NCI-H774 (cell line): ENCODE measurements at regions not wholly inside any gene's neighbourhood (a gene's known extent, or its start where the extent isn't known, plus 50 kb on each side); places are given as distances from the start of the nearest gene placed in this dataset.

Experiments
- DNase-seq: peaks from one replicate; lab custom pipeline; 2025; lab: John Stamatoyannopoulos, UW

DNA sequence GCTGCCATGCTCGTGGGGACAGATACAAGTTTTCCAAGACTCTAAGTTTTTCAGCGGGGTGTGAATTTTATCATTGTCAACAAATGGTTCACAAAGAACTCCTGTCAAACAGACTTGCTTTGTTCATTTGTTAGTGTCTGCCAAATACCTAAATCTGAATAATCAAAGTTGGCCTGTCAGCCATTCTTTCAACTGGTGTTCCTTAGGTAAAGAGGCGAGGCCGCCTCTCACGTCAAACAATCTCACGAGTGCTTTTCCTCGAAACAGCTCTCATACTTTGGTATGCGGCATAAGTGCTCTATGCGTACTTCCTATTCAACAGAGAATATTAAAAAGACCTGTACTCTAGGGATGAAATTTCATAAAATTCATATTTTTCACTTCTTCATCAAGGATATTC lies 51.4 kb upstream of the KANK4 start:
- DNase-seq, result no peak

DNA sequence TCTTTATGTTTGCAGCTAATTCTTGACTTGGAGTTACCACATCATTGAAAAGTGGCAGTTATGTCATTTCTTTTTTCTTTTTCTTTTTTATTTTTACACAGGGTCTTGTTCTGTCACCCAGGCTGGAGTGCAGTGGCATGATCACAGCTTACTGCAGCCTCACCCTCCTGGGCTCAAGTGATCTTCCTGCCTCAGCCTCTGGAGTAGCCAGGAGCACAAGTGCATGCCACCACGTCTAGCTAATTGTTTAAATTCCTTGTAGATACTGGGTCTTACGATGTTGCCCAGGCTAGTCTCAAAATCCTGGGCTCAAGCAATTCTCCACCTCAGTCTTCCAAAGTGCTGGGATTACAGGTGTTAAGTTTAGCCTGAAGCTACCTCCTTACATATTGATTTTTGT lies 52.1 kb upstream of the KANK4 start:
- DNase-seq, result no peak

- DNase-seq, result no peak
Measured at GRCh38 chr1:62373221-62373620, 54.0 kb upstream of the KANK4 start.

DNA sequence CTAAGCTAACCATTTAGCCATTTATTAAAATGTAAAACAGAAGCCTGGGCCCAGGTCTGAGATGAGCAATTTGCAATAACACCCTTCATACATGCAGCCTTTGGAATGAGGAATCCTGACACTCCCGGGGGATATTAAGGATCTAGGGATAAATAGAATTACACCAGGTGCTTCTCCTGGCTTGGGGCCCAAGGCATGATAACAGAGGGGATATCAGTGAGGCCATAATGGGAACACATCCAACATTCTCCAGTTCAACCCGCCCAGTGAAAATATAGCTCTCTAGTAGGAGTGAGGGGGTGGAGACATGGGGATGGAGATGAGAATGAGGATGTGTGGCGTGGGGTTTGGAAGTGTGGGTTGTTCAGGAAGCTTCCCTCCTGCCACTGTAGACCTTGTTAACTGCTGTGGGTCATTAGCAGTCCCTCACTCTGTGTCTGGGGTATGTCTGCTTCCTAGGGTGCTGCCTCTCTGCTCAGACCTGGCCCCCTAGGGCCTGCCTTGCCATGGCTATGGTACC lies 57.9 kb upstream of the KANK4 start:
- no peak for DNase-seq

- no peak for DNase-seq
Measured at GRCh38 chr1:62380181-62380580, 56.7 kb upstream of the USP1 start.

DNA sequence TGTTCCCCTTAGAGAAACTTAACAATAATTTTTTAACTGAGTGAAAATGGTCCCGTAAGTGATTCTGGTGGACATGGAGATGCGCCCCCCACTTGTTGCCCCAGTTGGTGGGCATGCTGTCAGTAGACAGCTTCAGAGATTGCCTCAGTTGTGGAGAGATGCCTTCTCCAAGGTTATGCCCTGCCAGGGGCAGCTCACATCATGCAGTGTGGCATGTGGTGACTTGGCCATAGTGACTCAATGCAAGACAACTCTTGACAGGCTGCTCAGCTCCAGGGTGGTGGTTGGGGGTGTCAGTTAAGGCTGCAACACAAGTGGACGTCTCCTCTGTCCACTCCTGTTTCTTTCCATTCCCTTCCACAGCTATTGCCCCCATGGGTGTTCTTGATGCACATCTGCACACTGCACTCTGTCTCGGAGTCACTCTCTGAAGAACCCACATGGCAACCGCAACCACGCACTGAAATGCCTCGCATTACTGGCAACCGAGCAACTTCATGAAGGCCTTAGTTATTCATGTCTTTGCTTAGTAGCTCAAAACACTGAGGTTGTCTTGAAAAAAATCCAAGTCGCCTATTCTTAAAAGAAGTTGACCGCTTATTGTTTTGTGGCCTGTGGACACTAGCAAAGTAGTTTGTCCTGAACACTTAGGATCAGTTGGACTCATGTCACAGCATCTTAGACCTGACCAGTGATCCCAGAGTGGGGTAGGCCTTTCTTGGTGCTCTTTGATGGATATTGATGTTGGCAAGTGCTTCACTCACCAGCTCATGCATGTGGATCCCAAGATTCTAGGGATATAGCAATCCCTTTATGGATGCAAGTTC lies 54.8 kb upstream of the USP1 start:
- DNase-seq, result no peak

- DNase-seq, result no peak
Measured at GRCh38 chr1:62382658-62382955, 54.2 kb upstream of the USP1 start.

DNA sequence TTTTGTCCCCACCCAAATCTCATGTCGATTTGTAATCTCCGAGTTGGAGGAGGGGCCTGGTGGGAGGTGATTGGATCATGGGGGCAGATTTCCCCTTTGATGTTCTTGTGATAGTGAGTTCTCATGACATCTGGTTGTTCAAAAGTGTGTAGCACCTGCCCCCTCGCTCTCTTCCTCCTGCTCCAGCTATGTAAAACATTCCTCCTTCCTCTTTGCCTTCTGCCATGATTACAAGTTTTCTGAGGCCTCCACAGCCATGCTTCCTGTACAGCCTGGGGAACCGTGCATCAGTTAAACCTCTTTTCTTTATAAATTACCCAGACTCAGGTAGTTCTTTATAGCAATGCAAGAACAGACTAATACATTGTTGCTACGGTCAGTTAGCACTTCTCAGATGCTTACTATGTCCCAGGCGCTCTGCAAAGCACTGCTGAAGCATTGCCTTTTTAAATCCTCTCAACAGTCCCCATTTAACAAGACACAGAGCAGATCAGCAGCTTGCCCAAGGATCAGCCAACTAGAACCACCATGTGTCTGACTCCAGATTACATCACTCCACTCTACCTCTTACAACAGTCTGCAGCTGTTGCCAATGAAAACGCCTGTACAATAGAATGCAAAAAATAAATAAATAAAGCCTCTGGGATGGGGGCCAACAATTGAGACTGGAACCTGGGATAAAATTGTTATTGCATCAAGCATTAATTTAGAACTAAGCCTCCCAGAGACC lies 52.4 kb upstream of the USP1 start:
- DNase-seq, result peak; percentile 86

DNA sequence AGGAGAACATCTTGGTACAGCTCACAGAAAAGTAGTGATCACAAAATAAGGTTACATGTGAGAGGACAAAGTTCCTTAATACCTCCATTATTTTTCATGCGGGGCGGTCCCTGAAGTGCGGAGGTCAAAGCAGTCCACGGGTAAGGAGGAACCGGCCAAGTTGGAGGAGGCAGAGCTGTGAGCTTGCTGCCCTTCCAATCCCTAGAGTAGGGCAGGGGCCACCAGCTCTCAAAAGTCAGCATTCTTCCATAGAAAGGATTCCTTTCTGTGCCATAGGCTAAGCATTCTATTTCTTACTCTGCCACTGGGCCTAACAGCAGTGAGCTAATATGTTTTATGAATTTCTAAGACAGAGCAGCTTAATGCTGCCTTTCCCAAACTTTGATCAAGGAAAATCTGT lies 50.9 kb upstream of the USP1 start:
- DNase-seq, result no peak

DNA sequence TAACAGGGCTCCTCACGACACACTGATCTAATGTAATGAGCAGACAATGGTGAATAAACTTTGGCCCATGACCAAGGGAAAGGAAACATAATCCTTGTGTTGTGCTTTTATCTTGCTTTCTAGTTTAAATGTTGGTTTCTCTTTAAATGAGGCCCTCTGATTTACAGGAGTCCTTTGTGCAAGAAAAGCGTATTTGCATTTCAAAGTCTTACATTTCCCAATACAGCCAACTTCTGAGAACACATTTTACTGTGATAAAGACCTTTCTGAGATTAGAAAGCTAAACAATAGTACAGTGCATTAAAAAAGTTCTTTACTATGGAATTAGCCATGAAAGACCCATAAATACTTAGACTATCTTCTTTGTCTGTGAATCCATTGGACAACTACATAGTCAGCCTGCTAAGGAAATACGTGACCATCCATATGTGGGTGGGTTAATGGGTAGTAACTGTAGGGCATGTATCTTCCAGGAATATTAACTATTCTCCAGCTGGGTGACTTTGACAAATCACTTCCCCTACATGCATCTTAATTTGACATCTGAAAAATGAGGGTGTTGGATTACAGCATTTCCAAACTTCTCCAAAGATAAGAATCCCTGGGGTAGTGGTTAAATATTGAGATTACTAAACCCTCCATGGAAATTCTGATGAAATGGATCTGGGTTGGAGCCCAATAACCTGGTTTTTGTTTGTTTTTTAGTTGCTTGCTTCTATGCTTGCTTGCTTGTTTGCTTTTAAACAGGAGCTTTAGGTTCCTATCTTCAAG lies 50.3 kb upstream of the USP1 start:
- DNase-seq, result no peak
